Psoas muscle (tissue), 7 donors: ENCODE measurements at regions not wholly inside any gene's neighbourhood (a gene's known extent, or its start where the extent isn't known, plus 50 kb on each side); places are given as distances from the start of the nearest gene placed in this dataset.

Experiments
- ATAC-seq, 4 donors: fragments of 200-7000 bp; cut with Tn5 transposase; one replicate each; pipeline ENCODE4 v1.9.1; 2020; ENCODE audit warnings: moderate library complexity in 3 of 4, mild to moderate bottlenecking in 2 of 4
- DNase-seq, 2 donors: peaks; one replicate each; pipeline ENCODE4 v3.0.0-alpha.2; 2020
- H3K27ac ChIP-seq: fragments of 200-600 bp; one replicate; pipeline ENCODE4 v1.8.0; 2022
- H3K27me3 ChIP-seq, 3 donors: fragments of 200-600 bp in 1 of 3; one replicate each; pipeline versions ENCODE4 v1.6.1 to v1.8.0; 2013 to 2022; ENCODE audit warnings: low read length in 2 of 3, mild to moderate bottlenecking in 2 of 3, moderate library complexity in 1 of 3; ENCODE audit not compliant: insufficient read depth in 3 of 3
- H3K36me3 ChIP-seq, 2 donors: fragments of 200-600 bp in 1 of 2; one replicate each; pipeline versions ENCODE4 v1.6.1 to v1.8.0; 2013 to 2022; ENCODE audit warnings: low read depth in 1 of 2, mild to moderate bottlenecking in 1 of 2, moderate library complexity in 1 of 2; ENCODE audit not compliant: insufficient read depth in 1 of 2
- H3K4me1 ChIP-seq: fragments of 200-600 bp; one replicate; pipeline ENCODE4 v1.8.0; 2022
- H3K4me3 ChIP-seq: fragments of 200-600 bp; one replicate; pipeline ENCODE4 v1.8.0; 2022; ENCODE audit warnings: mild to moderate bottlenecking
- H3K9me3 ChIP-seq: fragments of 200-600 bp; one replicate; pipeline ENCODE4 v1.8.0; 2022
- CTCF ChIP-seq: fragments of 200-600 bp; IDR thresholded peaks from one replicate; pipeline ENCODE4 v1.8.0; 2022; ENCODE audit warnings: antibody characterized with exemption
- WGBS, 3 donors: extraction: QIAGEN DNeasy Blood & Tissue Kit; methylation state at CpG; one replicate each; pipeline versions ENCODE4 v1.1.6 to v1.1.7; 2013; 5-methylcytosine and 5-hydroxymethylcytosine counted together
- intact Hi-C, 2 donors: fragments of 100-400 bp; cut with DNase I; formaldehyde crosslinking; loops; one replicate each; pipeline versions ENCODE4 v1.11.0 to v1.14.2; 2022
- donor health status: healthy with polysubstance abuse.
- donor health status: DM: no; HTN: no; CAD: no; lungs with moderate emphysema.
- donor health status: Bipolar disorder and iron deficiency.
- donor health status: healthy.
- donor health status: DM: yes; HTN: yes; CAD: no.
- donor health status: DM: no; HTN: no; CAD: no.
- donor health status: DM: yes; HTN: yes; CAD: no.

- H3K4me1 ChIP-seq = no peaks in the 10 kb centered on the region
- no peak overlapping the region for H3K4me3 ChIP-seq
- intact Hi-C loops = no loop called here
- H3K27ac ChIP-seq = no peak overlapping the region
- no peaks in the 10 kb centered on the region for H3K9me3 ChIP-seq
- no peak for TF ChIP-seq CTCF
- H3K36me3 ChIP-seq = no peaks in the 10 kb centered on the region
- DNase-seq (no peak), ATAC-seq (no peak)
- H3K27me3 ChIP-seq = no peaks in the 10 kb centered on the region
- 81 to 84% (median 84%) methylated on average over 9 to 10 of the region's 10 CpGs for WGBS, 3 donors
Measured at GRCh38 chr5:158534203-158534602, 565.5 kb downstream of the EBF1 start.

- H3K36me3 ChIP-seq = no peaks in the 10 kb centered on the region
- DNase-seq = no peak
- H3K4me1 ChIP-seq = no peaks in the 10 kb centered on the region
- H3K27me3 ChIP-seq = no peaks in the 10 kb centered on the region
- no peak for ATAC-seq
- H3K27ac ChIP-seq = no peak overlapping the region
- WGBS, 3 donors = 67 to 79% (median 74%) methylated on average over 5 of the region's 5 CpGs
- intact Hi-C loops = no loop called here
- no peak for TF ChIP-seq CTCF
- no peak overlapping the region for H3K4me3 ChIP-seq
- H3K9me3 ChIP-seq = no peaks in the 10 kb centered on the region
Measured at GRCh38 chr5:158532739-158533138, 567.0 kb downstream of the EBF1 start.

- Histone ChIP-seq H3K4me1 (no peaks in the 10 kb centered on the region), H3K27me3 (no peaks in the 10 kb centered on the region), H3K4me3 (no peak overlapping the region), H3K9me3 (no peaks in the 10 kb centered on the region), H3K27ac (no peak overlapping the region), H3K36me3 (no peaks in the 10 kb centered on the region)
- WGBS, 3 donors = 80 to 86% (median 85%) methylated on average over 2 of the region's 2 CpGs
- DNase-seq (no peak), ATAC-seq (no peak)
- TF ChIP-seq CTCF = no peak
- intact Hi-C loops = no loop called here
Measured at GRCh38 chr5:158531860-158532259, 567.9 kb downstream of the EBF1 start.

- ATAC-seq = no peak
- H3K27me3 ChIP-seq = no peaks in the 10 kb centered on the region
- no peaks in the 10 kb centered on the region for H3K36me3 ChIP-seq
- no peak for DNase-seq
- intact Hi-C loops = no loop called here
- TF ChIP-seq CTCF = no peak
- no peaks in the 10 kb centered on the region for H3K4me1 ChIP-seq
- H3K9me3 ChIP-seq = no peaks in the 10 kb centered on the region
- no peak overlapping the region for H3K27ac ChIP-seq
- no peak overlapping the region for H3K4me3 ChIP-seq
Measured at GRCh38 chr5:158530115-158530514, 569.6 kb downstream of the EBF1 start.

GRCh38 chr5:158529454-158529853 is 570.3 kb downstream of the EBF1 start:
- no peak overlapping the region for H3K4me3 ChIP-seq
- no peak overlapping the region for H3K27ac ChIP-seq
- no peak for DNase-seq
- H3K27me3 ChIP-seq = no peaks in the 10 kb centered on the region
- 73 to 78% (median 77%) methylated on average over 5 of the region's 5 CpGs for WGBS, 3 donors
- no peak for ATAC-seq
- no peaks in the 10 kb centered on the region for H3K36me3 ChIP-seq
- intact Hi-C loops = no loop called here
- H3K4me1 ChIP-seq = no peaks in the 10 kb centered on the region
- no peaks in the 10 kb centered on the region for H3K9me3 ChIP-seq
- no peak for TF ChIP-seq CTCF
